Femur (tissue), 1 donor: ENCODE measurements at regions not wholly inside any gene's neighbourhood (a gene's known extent, or its start where the extent isn't known, plus 50 kb on each side); places are given as distances from the start of the nearest gene placed in this dataset.

Source experiments
- DNase-seq: peaks from one replicate; pipeline ENCODE4 v3.0.0-alpha.2; 2017

- no peak for DNase-seq
Measured at GRCh38 chr1:29823561-29823960, 587.2 kb downstream of the PTPRU start.

- no peak for DNase-seq
Measured at GRCh38 chr1:29821605-29822004, 585.3 kb downstream of the PTPRU start.

- no peak for DNase-seq
Measured at GRCh38 chr1:29820401-29820800, 584.1 kb downstream of the PTPRU start.

DNA sequence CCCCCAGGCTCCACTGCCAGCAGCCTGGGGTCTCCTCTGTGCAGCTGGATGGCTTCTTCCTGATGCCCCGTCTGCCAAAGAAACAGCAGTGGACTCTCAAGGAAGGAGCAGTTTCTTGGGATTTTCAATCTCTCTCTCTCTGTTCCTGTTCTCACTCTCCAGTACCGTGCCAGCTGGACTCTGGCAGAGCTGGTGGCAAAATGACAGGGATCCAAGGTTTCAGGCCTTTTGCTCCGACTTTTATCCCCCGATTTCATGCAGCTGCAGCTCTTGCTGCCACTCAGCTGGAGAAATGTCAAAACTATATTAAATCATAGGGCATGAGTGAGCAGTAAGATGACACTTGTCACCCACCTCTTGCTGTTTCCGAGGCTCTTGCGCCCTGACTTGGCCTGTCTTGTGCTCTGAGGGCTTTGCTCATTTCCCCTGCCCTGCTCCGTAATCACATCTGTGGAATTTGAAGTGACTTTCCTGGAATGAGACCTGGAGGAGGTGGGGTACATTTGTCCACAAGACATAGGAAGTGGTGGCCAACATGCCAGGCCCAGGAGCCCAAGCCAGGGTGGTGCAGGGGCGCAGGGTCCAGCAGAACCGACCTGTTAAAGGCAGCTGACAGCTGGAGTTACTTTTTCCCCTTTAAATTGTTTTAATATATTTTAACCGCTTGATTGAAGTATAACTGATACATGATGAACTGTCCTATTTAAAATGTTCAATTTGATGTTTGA, 576.2 kb downstream of the PTPRU start:
- no peak for DNase-seq

DNA sequence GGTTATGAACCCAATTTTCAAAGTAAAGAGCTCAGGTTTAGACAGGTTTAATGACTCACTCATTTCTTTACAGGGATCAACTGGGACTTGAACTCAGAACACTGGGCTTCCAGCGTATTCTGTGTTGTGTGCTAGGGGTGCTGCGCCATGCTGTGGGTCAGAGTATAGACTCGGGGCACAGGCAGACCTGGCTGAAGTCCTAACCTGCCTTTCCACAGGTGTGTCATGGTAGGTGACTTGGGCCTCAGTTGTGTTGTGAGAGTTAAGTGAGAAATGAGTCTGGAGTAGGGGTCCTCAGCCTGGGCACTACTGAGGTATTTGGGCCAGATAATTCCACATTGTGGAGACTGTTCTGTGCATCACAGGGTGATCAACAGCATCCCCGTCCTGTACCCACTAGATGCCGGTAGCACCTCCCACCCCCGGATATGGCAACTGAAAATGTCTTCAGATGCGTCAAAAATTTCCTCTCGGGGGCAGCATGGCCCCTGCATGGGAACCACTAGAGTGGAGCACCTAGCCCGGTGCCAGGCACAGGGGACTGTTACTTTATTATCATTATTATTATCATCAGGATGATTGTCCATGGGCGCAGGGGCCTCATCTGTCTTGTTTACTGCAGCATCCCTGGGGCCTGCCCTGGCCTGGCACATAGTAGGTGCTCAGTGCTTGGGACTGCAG, 575.5 kb downstream of the PTPRU start:
- DNase-seq: no peak

DNA sequence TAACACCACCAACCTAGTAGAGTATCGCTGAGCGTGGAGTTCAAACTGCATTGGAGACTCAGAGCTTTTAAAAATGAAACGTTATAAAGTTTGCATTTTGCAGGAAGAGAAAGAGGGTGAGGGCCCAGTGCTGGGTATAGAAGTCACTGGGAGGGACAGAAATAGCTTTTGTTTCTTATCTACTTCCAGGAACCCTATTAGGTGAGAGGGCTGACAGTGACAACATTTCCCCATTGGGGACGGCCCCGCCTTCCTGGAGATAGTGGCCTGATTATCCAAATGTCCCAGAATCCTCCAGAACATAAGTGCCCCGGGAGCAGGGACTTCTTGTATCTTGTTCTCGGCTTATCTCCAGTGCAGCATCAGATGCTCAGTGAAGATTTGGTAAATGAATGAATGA, 574.9 kb downstream of the PTPRU start:
- no peak for DNase-seq

DNA sequence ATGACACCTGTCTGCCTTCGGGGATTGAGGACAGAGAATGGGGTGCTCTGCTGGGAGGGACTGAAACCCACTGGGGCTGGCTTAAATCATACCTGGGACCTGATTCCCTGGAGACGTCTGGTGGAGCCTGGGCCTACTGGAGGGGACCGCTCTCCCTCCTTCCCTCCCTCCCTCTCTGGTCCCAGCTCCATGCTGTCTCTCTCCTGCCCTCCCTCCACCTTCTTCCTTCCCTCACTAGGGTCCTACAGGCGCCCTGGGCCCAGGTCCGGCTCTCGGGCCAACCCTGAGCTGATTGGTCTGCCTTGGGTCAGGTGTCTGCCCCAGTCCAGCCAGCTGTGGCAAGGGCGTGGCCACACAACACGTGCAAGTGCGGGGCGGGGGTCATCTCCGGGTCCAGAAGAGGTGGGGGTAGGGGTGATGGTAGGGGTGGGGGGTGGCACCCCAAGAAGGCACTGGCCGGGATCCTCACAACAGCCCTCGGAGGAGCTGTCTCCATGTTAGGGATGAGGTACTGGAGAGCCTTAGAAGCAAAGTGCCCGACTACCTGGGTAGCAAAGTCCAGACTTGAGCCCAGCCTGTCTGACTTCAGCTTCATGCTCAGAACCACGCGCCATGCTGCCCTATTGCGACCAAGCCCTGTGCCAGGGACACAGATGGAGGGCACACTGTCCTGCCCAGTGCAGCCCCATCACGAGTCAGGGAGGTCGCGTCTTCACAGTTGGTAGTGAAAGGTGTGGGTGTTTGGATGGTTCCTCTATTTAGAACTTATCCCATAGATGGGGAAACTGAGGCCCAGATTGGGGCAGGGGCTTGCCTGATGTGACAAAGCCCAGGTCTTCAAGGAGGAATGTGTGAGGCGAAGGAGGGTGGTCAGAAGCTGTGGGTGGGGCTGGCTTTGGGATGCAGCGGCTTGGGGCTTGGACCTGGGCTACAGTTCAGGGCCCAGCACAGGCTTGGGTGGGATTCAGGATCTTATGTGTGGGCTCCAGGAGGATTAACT, 574.1 kb downstream of the PTPRU start:
- no peak for DNase-seq

DNA sequence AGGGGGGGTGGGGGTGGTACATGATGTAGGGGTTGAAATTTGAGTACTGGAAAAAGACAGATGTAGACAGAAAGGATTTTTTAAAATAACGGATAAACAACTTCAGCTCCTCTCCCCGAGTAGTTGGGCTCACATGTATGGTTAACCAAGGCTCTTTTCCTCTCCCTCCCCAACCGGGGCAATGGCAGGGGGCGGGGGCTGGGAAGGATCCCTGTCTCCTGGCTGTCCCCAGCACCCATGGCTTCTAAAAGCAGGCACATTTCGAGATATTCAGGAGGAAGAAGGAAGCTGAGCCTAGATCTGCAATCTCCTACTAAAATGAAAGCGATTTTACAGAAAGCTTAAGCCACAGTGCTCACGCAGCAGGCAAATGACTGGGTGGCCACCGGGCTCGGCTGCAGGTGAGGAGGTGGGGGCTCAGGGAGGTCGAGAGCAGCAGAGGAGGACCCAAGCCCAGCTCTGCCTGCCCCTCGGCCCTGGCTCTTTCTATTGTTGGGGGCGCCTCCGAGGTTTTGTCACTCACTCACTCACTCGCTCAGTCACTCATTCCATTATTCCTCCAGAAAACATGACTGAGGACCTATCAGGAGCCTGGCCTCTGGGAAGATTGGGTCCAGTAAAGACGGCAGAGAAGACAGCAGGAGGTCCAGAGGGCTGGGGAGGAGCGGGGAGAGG, 573.3 kb downstream of the PTPRU start:
- DNase-seq: no peak

DNA sequence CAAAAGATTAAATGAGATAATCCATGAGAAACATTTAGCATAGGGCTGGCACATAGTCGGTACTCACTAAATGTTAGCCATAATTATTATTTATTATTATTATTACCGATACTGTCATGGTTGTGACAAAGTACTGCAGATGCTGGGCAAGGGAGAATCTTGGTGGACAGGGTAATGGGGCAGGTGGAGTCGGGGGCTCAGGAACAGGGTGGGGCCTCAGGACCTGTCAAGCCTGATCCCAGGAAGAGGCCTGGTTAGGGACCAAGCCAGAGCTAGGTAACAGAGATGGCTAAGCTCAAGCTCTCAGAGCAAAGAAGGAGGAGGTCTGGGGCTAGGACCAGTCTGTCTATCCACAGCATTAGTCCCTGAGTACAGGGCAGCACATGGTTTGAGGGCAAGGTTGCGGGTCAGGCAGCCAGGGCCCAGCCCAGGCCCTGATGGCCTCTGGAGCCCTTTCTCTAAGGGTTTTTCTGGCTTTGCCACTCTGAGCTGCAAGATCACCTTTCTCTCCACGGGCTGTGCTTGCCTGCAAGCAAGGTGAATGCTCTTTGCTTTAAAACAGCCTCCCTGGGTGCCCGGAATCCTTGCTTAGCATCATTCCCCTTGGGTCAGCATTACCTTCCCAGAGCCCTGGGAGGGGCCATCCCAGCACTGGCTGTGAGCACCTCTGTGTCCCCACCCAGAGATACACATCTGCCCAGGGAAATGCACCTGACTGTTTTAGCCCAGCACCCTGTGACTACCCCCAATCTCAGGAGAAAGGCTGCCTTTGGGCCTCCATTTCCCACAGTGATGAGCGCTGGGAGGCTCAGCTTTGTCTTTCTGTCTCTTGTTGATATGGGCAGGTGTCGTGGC, 572.0 kb downstream of the PTPRU start:
- DNase-seq: no peak

DNA sequence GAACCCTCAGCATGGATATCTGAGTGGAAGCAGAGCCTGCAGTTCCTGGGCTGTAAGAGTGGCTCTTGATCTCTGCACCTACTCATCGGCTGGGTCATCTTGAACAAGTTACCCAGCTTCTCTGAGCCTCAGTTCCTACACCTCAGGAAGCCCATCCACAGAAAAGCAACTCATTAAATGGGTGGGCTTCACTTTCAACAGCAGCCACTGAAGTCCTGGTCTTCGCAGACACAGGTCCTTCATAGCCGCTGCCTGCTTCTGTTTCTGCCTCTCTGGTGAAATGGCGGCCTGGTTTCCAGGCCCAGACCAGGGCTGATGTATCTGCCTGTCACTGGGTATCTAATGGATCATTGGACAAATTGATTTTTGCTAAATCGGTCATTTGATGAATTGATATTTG, 571.4 kb downstream of the PTPRU start:
- no peak for DNase-seq

DNA sequence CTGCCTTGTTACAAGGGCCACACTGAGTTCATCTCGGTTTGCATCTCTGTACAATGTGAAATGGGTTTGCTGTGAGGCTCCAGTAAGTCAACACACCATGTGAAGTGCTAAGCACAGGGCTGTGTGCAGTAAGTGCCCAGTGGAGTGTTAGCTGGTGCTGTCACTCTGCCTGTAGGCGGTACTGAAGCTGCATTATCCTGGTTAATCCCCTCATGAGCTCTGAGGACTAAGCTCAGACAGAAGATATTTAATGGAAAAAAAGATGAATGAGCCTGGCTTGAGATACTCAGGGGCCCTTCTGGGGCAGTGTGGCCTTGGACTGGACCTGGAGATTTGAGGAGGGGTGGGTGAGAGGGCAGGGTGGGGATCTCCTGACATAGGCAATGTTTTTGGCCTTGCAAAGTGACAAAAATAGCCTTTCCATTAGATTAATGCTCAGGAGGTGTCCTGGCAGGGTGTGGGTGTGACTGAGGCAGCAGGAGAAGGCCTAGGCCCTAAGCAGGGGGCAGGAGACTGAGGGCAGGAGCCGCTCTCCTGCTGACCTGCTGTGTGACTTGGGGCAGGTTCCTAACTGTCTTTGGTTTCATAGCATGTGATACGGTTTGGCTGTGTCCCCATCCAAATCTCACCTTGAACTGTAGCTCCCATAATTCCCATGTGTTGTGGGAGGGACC, 570.5 kb downstream of the PTPRU start:
- no peak for DNase-seq

DNA sequence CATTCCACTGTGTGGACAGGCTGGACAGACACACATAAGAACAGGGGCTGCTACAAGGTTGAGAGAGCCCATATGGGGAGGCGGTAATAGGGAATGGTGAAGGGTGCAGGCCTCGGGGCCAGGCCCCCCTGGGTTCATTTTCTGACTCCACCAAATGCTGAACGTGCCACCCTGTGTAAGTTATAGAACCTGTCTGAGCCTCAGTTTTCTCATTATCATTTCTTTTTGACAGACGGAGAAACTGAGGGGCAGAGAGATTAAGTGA, 569.5 kb downstream of the PTPRU start:
- no peak for DNase-seq

DNA sequence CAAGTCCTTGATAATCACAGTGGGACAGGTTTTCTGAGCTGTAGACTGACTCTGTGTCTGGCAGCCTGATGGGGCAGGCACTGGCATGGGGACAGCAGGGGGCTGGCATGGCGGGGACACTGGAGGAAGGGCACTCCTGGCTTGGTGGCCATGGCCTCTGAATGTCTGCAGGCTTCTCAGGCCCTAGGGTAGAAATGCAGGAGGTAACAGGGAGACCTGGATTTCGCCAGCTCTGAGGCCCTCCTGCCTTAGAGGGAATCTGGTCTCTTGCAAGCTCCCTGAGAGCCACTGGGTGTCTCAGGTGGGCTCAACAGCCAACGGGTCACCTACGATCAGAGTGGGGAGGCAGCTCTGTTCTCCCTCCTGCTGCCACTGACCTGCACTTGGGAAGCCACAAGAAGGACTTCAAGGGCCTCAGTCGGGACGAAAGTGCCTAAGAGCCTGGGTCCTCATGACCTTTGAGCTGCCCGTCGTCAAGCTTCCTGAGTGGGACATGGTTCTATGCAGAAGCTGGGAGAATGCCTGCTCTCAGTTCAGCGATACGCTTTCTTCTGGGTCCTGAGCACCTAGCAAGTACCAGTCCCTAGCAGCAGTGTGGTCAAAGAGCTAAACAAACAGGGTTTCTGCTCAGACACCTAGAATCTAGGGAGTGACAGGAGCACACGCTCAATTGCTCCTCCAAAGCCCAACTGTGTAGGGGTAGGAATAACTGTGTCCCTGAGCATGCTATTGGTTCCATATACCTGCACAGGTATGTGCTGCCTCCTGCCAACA, 569.0 kb downstream of the PTPRU start:
- DNase-seq: no peak

GRCh38 chr1:29804181-29804899, 568.0 kb downstream of the PTPRU start:
- no peak for DNase-seq

- no peak for DNase-seq
Measured at GRCh38 chr1:29803486-29803885, 567.2 kb downstream of the PTPRU start.

- no peak for DNase-seq
Measured at GRCh38 chr1:29802181-29803068, 566.1 kb downstream of the PTPRU start.

- no peak for DNase-seq
Measured at GRCh38 chr1:29801561-29801973, 565.2 kb downstream of the PTPRU start.

DNA sequence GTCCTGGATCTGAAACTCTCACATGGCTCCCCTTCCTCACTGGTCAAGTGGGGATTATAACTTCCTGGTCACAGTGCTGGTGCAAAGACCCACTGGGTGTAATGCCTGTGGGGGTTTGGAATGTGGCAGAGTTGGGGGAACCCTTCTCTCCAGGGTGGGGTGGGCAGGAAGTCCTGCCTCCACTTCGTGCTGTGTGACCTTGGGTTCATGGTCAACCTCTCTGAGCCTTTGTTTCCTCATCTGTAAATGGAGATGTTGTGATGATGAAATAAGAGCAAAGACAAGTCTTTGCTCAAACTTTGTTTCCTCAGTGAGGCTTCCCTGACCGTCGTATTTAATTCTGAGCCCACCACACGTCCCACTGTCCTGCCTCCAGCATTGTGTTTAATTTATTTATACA, 564.7 kb downstream of the PTPRU start:
- no peak for DNase-seq

GRCh38 chr1:29800522-29800956, 564.2 kb downstream of the PTPRU start:
- DNase-seq: no peak
